SK-N-MC (cell line): ENCODE measurements at regions not wholly inside any gene's neighbourhood (a gene's known extent, or its start where the extent isn't known, plus 50 kb on each side); places are given as distances from the start of the nearest gene placed in this dataset.

Experiments used
- EZH2 ChIP-seq: fragments of 200-600 bp; sonication (generic); IDR thresholded peaks from one replicate; pipeline ENCODE4 v1.6.1; 2017; ENCODE audit warnings: antibody characterized with exemption
- FOXP2 ChIP-seq: optimal IDR thresholded peaks from 2 replicates; pipeline ENCODE3; 2011; ENCODE audit warnings: mild to moderate bottlenecking, moderate library complexity; ENCODE audit not compliant: insufficient read depth; ENCODE audit errors: extremely low read length, control extremely low read depth
- POLR2AphosphoS5 ChIP-seq: IDR thresholded peaks from 2 replicates; pipeline ENCODE4 v1.6.1; 2012; ENCODE audit warnings: mild to moderate bottlenecking, low read depth, low read length, borderline replicate concordance

DNA sequence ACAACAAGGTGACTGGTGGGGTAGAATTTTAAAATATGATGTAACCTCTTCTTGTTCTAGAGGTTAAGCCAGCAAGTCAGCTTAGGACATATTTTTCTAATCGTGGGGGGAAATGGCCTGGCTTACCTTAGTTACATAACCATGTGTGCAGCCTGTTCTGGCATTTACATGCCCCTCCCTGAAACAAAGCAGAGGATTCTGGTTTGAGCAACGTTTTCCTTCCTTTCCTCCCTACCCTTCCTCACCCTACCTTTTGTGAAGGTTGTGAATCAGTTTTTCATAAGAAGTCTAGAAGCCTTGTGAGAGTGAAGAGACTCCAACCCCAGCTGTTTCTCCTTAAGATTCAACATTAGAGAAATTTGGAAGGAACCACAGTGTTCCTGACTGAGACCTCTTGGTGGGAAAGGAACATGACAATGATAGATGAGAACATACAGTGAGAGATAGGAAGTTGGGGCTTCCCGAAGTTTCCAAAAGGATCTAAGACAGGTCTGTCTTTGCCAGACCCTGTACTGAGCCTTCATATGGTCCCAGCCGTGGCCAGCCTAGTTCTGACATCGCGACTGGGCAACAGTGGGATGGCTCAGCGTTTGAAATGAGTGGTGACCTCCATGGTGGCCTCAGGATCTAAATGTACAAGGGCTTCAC is 365.2 kb downstream of the SPATA31D1 start:
- TF ChIP-seq EZH2 (no peak), POLR2AphosphoS5 (no peak), FOXP2 (no peak)
